OCI-LY1 (cell line): ENCODE measurements at regions not wholly inside any gene's neighbourhood (a gene's known extent, or its start where the extent isn't known, plus 50 kb on each side); places are given as distances from the start of the nearest gene placed in this dataset.

Experiments used
- H2AFZ ChIP-seq: fragments of 200-600 bp; sonication (generic), shearing (Covaris generic); 2 replicates; pipeline ENCODE4 v1.6.0; 2014; ENCODE audit warnings: antibody characterized with exemption, mild to moderate bottlenecking, low read length
- H3F3A ChIP-seq: fragments of 200-600 bp; sonication (generic), shearing (Covaris generic); 2 replicates; pipeline ENCODE4 v1.6.0; 2014; ENCODE audit warnings: mild to moderate bottlenecking, antibody characterized with exemption, low read length, moderate library complexity; ENCODE audit not compliant: insufficient read depth
- H3K27ac ChIP-seq: fragments of 200-600 bp; sonication (generic); 2 replicates; pipeline ENCODE4 v1.5.1; 2014; ENCODE audit warnings: low read length, mixed run types, mild to moderate bottlenecking, low read depth; ENCODE audit not compliant: poor library complexity, severe bottlenecking
- H3K27me3 ChIP-seq: fragments of 200-600 bp; sonication (generic); 2 replicates; pipeline ENCODE4 v1.6.0; 2014; ENCODE audit warnings: antibody characterized with exemption, mild to moderate bottlenecking, low read length, moderate library complexity; ENCODE audit not compliant: insufficient read depth
- H3K36me3 ChIP-seq: fragments of 200-600 bp; sonication (generic); 2 replicates; pipeline ENCODE4 v1.6.1; 2014; ENCODE audit warnings: mild to moderate bottlenecking, antibody characterized with exemption, low read length, moderate library complexity, mixed read lengths; ENCODE audit not compliant: insufficient read depth
- H3K4me1 ChIP-seq: fragments of 200-600 bp; sonication (generic); 2 replicates; pipeline ENCODE4 v1.5.1; 2014; ENCODE audit warnings: mild to moderate bottlenecking, low read length, moderate library complexity; ENCODE audit not compliant: insufficient read depth, severe bottlenecking
- H3K4me2 ChIP-seq: fragments of 200-600 bp; sonication (generic), shearing (Covaris generic); 2 replicates; pipeline ENCODE4 v1.6.1; 2014; ENCODE audit warnings: low read length
- H3K4me3 ChIP-seq: fragments of 200-600 bp; sonication (generic); 2 replicates; pipeline ENCODE4 v1.5.1; 2014; ENCODE audit warnings: low read length, low read depth, mild to moderate bottlenecking, mixed read lengths; ENCODE audit not compliant: poor library complexity, severe bottlenecking
- H3K79me2 ChIP-seq: fragments of 200-600 bp; shearing (Covaris generic); 2 replicates; pipeline ENCODE4 v1.6.1; 2016; ENCODE audit warnings: mixed run types, low read length, mixed read lengths; ENCODE audit not compliant: insufficient read depth
- H3K9ac ChIP-seq: fragments of 200-600 bp; sonication (generic), shearing (Covaris generic); 2 replicates; pipeline ENCODE4 v1.6.1; 2014; ENCODE audit warnings: mild to moderate bottlenecking, low read length, mixed read lengths
- H3K9me2 ChIP-seq: fragments of 200-600 bp; sonication (generic), shearing (Covaris generic); 2 replicates; pipeline ENCODE4 v1.6.1; 2014; ENCODE audit warnings: low read depth, mild to moderate bottlenecking, low read length, mixed read lengths
- H3K9me3 ChIP-seq: fragments of 200-600 bp; shearing (Covaris generic); 2 replicates; pipeline ENCODE4 v1.6.1; 2014; ENCODE audit warnings: low read length, mixed read lengths
- H4K20me1 ChIP-seq: fragments of 200-600 bp; sonication (generic), shearing (Covaris generic); 2 replicates; pipeline ENCODE4 v1.6.0; 2016; ENCODE audit warnings: mild to moderate bottlenecking, low read length; ENCODE audit not compliant: insufficient read depth
- EZH2 ChIP-seq: fragments of 200-600 bp; sonication (generic), shearing (Covaris generic); IDR thresholded peaks from 2 replicates; pipeline ENCODE4 v1.8.0; 2017; ENCODE audit warnings: borderline replicate concordance, mixed run types, mild to moderate bottlenecking, antibody characterized with exemption, low read length, moderate library complexity, mixed read lengths
- TF ChIP-seq, protein P1 (sequence below): fragments of 200-600 bp; sonication (generic), shearing (Covaris generic); IDR thresholded peaks from 2 replicates; pipeline ENCODE4 v1.5.1; 2017; ENCODE audit warnings: mild to moderate bottlenecking, antibody characterized with exemption, low read length, moderate library complexity, mixed read lengths

GRCh38 chr4:90051999-90052398 is 75.2 kb upstream of the CCSER1 start:
- TF ChIP-seq, protein P1, sequence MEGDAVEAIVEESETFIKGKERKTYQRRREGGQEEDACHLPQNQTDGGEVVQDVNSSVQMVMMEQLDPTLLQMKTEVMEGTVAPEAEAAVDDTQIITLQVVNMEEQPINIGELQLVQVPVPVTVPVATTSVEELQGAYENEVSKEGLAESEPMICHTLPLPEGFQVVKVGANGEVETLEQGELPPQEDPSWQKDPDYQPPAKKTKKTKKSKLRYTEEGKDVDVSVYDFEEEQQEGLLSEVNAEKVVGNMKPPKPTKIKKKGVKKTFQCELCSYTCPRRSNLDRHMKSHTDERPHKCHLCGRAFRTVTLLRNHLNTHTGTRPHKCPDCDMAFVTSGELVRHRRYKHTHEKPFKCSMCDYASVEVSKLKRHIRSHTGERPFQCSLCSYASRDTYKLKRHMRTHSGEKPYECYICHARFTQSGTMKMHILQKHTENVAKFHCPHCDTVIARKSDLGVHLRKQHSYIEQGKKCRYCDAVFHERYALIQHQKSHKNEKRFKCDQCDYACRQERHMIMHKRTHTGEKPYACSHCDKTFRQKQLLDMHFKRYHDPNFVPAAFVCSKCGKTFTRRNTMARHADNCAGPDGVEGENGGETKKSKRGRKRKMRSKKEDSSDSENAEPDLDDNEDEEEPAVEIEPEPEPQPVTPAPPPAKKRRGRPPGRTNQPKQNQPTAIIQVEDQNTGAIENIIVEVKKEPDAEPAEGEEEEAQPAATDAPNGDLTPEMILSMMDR: no peak
- TF ChIP-seq EZH2: no peak
- Histone ChIP-seq H3K4me2 (no peak overlapping the region), H3K27ac (no peak overlapping the region), H3K36me3 (no peaks in the 10 kb centered on the region), H3K27me3 (no peaks in the 10 kb centered on the region), H3K79me2 (no peaks in the 10 kb centered on the region), H3K9me2 (no peaks in the 10 kb centered on the region), H4K20me1 (no peaks in the 10 kb centered on the region), H3K9me3 (no peaks in the 10 kb centered on the region), H2AFZ (no peak overlapping the region), H3K4me1 (no peaks in the 10 kb centered on the region), H3K4me3 (no peak overlapping the region), H3K9ac (no peak overlapping the region), H3F3A (no peaks in the 10 kb centered on the region)

DNA sequence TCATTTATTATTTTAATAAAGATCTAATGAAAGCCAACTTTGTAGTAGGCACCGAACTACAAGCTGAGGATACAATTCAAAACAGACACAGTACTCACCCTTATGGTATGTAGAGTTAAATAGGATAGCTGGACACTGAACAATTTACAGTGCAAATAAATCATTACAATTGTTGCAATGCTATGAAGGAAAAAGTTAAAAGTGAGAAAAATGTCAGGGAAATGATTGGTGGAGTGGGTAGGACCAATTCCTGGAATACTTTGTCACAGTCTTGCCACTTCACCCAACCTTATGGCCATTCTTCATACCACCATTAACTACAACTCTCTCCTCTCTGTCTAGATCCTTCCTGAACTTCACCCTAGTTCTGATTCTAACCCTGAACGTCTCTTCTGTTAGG is 70.1 kb upstream of the CCSER1 start:
- Histone ChIP-seq H4K20me1 (no peaks in the 10 kb centered on the region), H3K79me2 (no peaks in the 10 kb centered on the region), H3K9me2 (no peaks in the 10 kb centered on the region)

GRCh38 chr4:90060039-90060438 is 67.2 kb upstream of the CCSER1 start:
- no peaks in the 10 kb centered on the region for H3K4me1 ChIP-seq
- no peak overlapping the region for H2AFZ ChIP-seq
- no peak overlapping the region for H3K4me2 ChIP-seq
- no peaks in the 10 kb centered on the region for H3K9me2 ChIP-seq
- TF ChIP-seq EZH2: no peak
- TF ChIP-seq, protein P1: no peak
- H3K4me3 ChIP-seq: no peak overlapping the region
- H3K27ac ChIP-seq: no peak overlapping the region
- no peaks in the 10 kb centered on the region for H3K36me3 ChIP-seq
- no peaks in the 10 kb centered on the region for H3K27me3 ChIP-seq
- H3F3A ChIP-seq: no peaks in the 10 kb centered on the region
- H4K20me1 ChIP-seq: no peaks in the 10 kb centered on the region
- H3K79me2 ChIP-seq: no peaks in the 10 kb centered on the region
- no peak overlapping the region for H3K9ac ChIP-seq
- no peaks in the 10 kb centered on the region for H3K9me3 ChIP-seq

More for the DNA sequence above, 70.1 kb upstream of the CCSER1 start:
- TF ChIP-seq, protein P1: no peak
- no peak for TF ChIP-seq EZH2
- H3K4me1 ChIP-seq: no peaks in the 10 kb centered on the region
- no peaks in the 10 kb centered on the region for H3F3A ChIP-seq
- H3K4me2 ChIP-seq: no peak overlapping the region
- no peaks in the 10 kb centered on the region for H3K9me3 ChIP-seq
- no peak overlapping the region for H3K9ac ChIP-seq
- H3K4me3 ChIP-seq: no peak overlapping the region
- H2AFZ ChIP-seq: no peak overlapping the region
- no peak overlapping the region for H3K27ac ChIP-seq
- no peaks in the 10 kb centered on the region for H3K27me3 ChIP-seq
- no peaks in the 10 kb centered on the region for H3K36me3 ChIP-seq
